H9 (cell line): ENCODE measurements at regions not wholly inside any gene's neighbourhood (a gene's known extent, or its start where the extent isn't known, plus 50 kb on each side); places are given as distances from the start of the nearest gene placed in this dataset.

Experiments
- DNase-seq: peaks from one replicate; pipeline ENCODE4 v3.0.0-alpha.2; 2017
- H2AFZ ChIP-seq: one replicate; pipeline ENCODE4 v1.6.1; 2013; ENCODE audit warnings: mild to moderate bottlenecking, low read length, control low read depth, moderate library complexity
- H2AK5ac ChIP-seq: 2 replicates; pipeline ENCODE4 v1.6.1; 2013; ENCODE audit warnings: low read length, control low read depth, mixed read lengths; ENCODE audit not compliant: insufficient read length
- H2BK120ac ChIP-seq: one replicate; pipeline ENCODE4 v1.6.1; 2013; ENCODE audit warnings: low read depth, mild to moderate bottlenecking, low read length, control low read depth, inconsistent platforms; ENCODE audit not compliant: poor library complexity, severe bottlenecking
- H2BK12ac ChIP-seq: 2 replicates; pipeline ENCODE4 v1.6.1; 2013; ENCODE audit warnings: low read length, control low read depth, mixed read lengths, low read depth; ENCODE audit not compliant: insufficient read length
- H2BK15ac ChIP-seq: 2 replicates; pipeline ENCODE4 v1.6.1; 2013; ENCODE audit warnings: low read depth, low read length, control low read depth
- H2BK20ac ChIP-seq: one replicate; pipeline ENCODE4 v1.6.1; 2013; ENCODE audit warnings: low read depth, mild to moderate bottlenecking, low read length, control low read depth, inconsistent platforms; ENCODE audit not compliant: poor library complexity, severe bottlenecking
- H2BK5ac ChIP-seq: 2 replicates; pipeline ENCODE4 v1.6.1; 2013; ENCODE audit warnings: low read length, control low read depth, mixed read lengths; ENCODE audit not compliant: insufficient read length
- H3K14ac ChIP-seq: 2 replicates; pipeline ENCODE4 v1.6.1; 2013; ENCODE audit warnings: low read length, control low read depth; ENCODE audit not compliant: insufficient read depth
- H3K18ac ChIP-seq: 2 replicates; pipeline ENCODE4 v1.6.1; 2013; ENCODE audit warnings: low read depth, mild to moderate bottlenecking, mixed read lengths, low read length, control low read depth; ENCODE audit not compliant: insufficient read length
- H3K23ac ChIP-seq: 2 replicates; pipeline ENCODE4 v1.6.1; 2013; ENCODE audit warnings: low read length, control low read depth, mixed read lengths, low read depth; ENCODE audit not compliant: insufficient read length
- H3K23me2 ChIP-seq: 2 replicates; pipeline ENCODE4 v1.6.1; 2013; ENCODE audit warnings: low read depth, mild to moderate bottlenecking, mixed read lengths, low read length, control low read depth; ENCODE audit not compliant: insufficient read length, poor library complexity, severe bottlenecking
- H3K27ac ChIP-seq: 2 replicates; pipeline ENCODE4 v1.5.1; 2013; ENCODE audit warnings: low read length, control low read depth, mixed read lengths, low read depth; ENCODE audit not compliant: insufficient read length
- H3K27me3 ChIP-seq: 2 replicates; pipeline ENCODE4 v1.6.1; 2013; ENCODE audit warnings: low read length, control low read depth, inconsistent platforms; ENCODE audit not compliant: insufficient read depth
- H3K4ac ChIP-seq: 2 replicates; pipeline ENCODE4 v1.6.1; 2013; ENCODE audit warnings: low read depth, mild to moderate bottlenecking, control low read depth, inconsistent platforms, low read length, moderate library complexity
- H3K4me1 ChIP-seq: 2 replicates; pipeline ENCODE4 v1.6.1; 2013; ENCODE audit warnings: low read length, control low read depth, inconsistent platforms; ENCODE audit not compliant: insufficient read depth
- H3K4me2 ChIP-seq: 2 replicates; pipeline ENCODE4 v1.6.1; 2013; ENCODE audit warnings: low read length, control low read depth, mixed read lengths; ENCODE audit not compliant: insufficient read length, insufficient read depth
- H3K56ac ChIP-seq: 2 replicates; pipeline ENCODE4 v1.6.1; 2013; ENCODE audit warnings: low read depth, mild to moderate bottlenecking, mixed read lengths, low read length, control low read depth; ENCODE audit not compliant: insufficient read length
- H3K79me1 ChIP-seq: 2 replicates; pipeline ENCODE4 v1.6.1; 2013; ENCODE audit warnings: low read depth, mild to moderate bottlenecking, moderate library complexity, low read length, control low read depth, inconsistent platforms; ENCODE audit not compliant: insufficient read depth, poor library complexity, severe bottlenecking
- H3K79me2 ChIP-seq: 2 replicates; pipeline ENCODE4 v1.6.1; 2013; ENCODE audit warnings: low read length, control low read depth, inconsistent platforms; ENCODE audit not compliant: insufficient read depth
- H3K9ac ChIP-seq: 2 replicates; pipeline ENCODE4 v1.6.1; 2013; ENCODE audit warnings: low read length, control low read depth, mixed read lengths; ENCODE audit not compliant: insufficient read length; ENCODE audit errors: extremely low read depth
- H3K9me3 ChIP-seq: one replicate; pipeline ENCODE4 v1.6.1; 2013; ENCODE audit warnings: low read depth, low read length, inconsistent platforms; ENCODE audit not compliant: control insufficient read depth
- H3T11ph ChIP-seq: one replicate; pipeline ENCODE4 v1.6.1; 2013; ENCODE audit warnings: mild to moderate bottlenecking, low read length, control low read depth, inconsistent platforms
- H4K20me1 ChIP-seq: one replicate; pipeline ENCODE4 v1.6.1; 2013; ENCODE audit not compliant: control insufficient read depth, insufficient read length, insufficient read depth
- H4K5ac ChIP-seq: 2 replicates; pipeline ENCODE4 v1.6.1; 2013; ENCODE audit warnings: low read depth, mild to moderate bottlenecking, mixed read lengths, low read length, control low read depth; ENCODE audit not compliant: insufficient read length
- H4K8ac ChIP-seq: replicated peaks from 2 replicates; pipeline ENCODE4 v1.6.1; 2013; ENCODE audit warnings: low read length, control low read depth, mixed read lengths, low read depth; ENCODE audit not compliant: insufficient read length
- H4K91ac ChIP-seq: 2 replicates; pipeline ENCODE4 v1.6.1; 2013; ENCODE audit warnings: low read depth, mild to moderate bottlenecking, moderate library complexity, mixed read lengths, low read length, control low read depth; ENCODE audit not compliant: insufficient read length
- H3K27ac Mint-ChIP-seq, 3 experiments: 2 replicates in 2 of 3; 3 replicates in 1 of 3; pipeline ENCODE4 v1.8.0; 2020 to 2021; ENCODE audit warnings: mixed read lengths in 3 of 3, mild to moderate bottlenecking in 1 of 3, moderate library complexity in 1 of 3
- H3K27me3 Mint-ChIP-seq: 2 replicates; pipeline ENCODE4 v1.8.0; 2021; ENCODE audit warnings: low read depth, mild to moderate bottlenecking, moderate library complexity, mixed read lengths
- H3K36me3 Mint-ChIP-seq, 3 experiments: 2 replicates in 2 of 3; 3 replicates in 1 of 3; pipeline ENCODE4 v1.8.0; 2020 to 2021; ENCODE audit warnings: low read depth in 3 of 3, mixed read lengths in 3 of 3; ENCODE audit not compliant: insufficient read depth in 1 of 3
- H3K4me1 Mint-ChIP-seq, 2 experiments: 2 replicates each; pipeline ENCODE4 v1.8.0; 2020; ENCODE audit warnings: mixed read lengths in 2 of 2
- H3K4me3 Mint-ChIP-seq, 2 experiments: 2 replicates in 1 of 2; 3 replicates in 1 of 2; pipeline ENCODE4 v1.8.0; 2020 to 2021; ENCODE audit warnings: mild to moderate bottlenecking in 2 of 2, mixed read lengths in 2 of 2, moderate library complexity in 1 of 2
- H3K9me3 Mint-ChIP-seq, 2 experiments: 2 replicates in 1 of 2; 3 replicates in 1 of 2; pipeline ENCODE4 v1.8.0; 2020; ENCODE audit warnings: mild to moderate bottlenecking in 2 of 2, mixed read lengths in 2 of 2, moderate library complexity in 1 of 2
- WGBS: extraction: QIAGEN DNeasy Blood & Tissue Kit; methylation state at CpG from one replicate; pipeline ENCODE4 v1.1.7; 2013; ENCODE audit warnings: missing lambda C conversion rate, low lambda C conversion rate, mixed read lengths; ENCODE audit not compliant: insufficient read length; ENCODE audit errors: extremely low coverage; 5-methylcytosine and 5-hydroxymethylcytosine counted together
- TF ChIP-seq, protein P1 (sequence below): fragments of 200-600 bp; sonication (generic); conservative IDR thresholded peaks from 3 replicates; pipeline ENCODE4 v1.8.0; 2021; ENCODE audit warnings: antibody characterized with exemption, mild to moderate bottlenecking

DNA sequence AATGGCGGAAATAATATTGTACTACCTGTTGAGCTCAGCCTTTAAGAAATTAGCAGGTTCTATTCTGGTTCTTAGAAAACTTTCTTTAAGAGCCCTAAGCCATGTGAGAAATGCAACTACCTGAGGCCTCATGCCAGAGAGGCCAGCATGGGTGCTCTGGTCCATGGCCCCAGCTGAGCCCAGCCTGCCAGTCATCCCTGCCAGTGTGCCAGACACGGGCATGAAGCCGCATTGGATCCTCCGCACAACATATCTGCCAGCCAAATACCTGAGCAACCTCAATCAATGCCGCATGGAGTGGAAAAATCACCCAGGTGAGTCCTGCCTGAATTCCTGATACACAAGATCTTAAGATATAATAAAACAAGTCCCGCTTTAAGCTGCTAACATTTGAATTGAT is 91.8 kb downstream of the C21orf91 start:
- Mint-ChIP-seq H3K4me3 (no peak overlapping the region), H3K36me3 (no peaks in the 10 kb centered on the region; a peak in 2 of 7 replicates), H3K9me3 (peaks cover 5 to 8% of the 10 kb centered on the region in 2 experiments; a peak in 4 of 5 replicates), H3K27ac (no peak overlapping the region), H3K27me3 (no peaks in the 10 kb centered on the region), H3K4me1 (no peaks in the 10 kb centered on the region)
- Histone ChIP-seq H3T11ph (no peak overlapping the region), H2AFZ (no peak overlapping the region), H2BK20ac (no peak overlapping the region), H2BK15ac (no peak overlapping the region), H3K27ac (no peak overlapping the region), H4K8ac (no peak overlapping the region), H3K14ac (no peak overlapping the region), H3K18ac (no peak overlapping the region), H3K9ac (no peak overlapping the region), H2BK12ac (no peak overlapping the region), H3K4ac (no peak overlapping the region), H3K23me2 (no peaks in the 10 kb centered on the region), H3K4me1 (no peaks in the 10 kb centered on the region), H3K4me2 (no peak overlapping the region), H3K27me3 (no peaks in the 10 kb centered on the region), H2BK5ac (no peak overlapping the region), H2AK5ac (no peak overlapping the region), H4K91ac (no peak overlapping the region), H3K79me1 (no peaks in the 10 kb centered on the region), H3K79me2 (no peaks in the 10 kb centered on the region), H3K23ac (no peak overlapping the region), H4K20me1 (no peaks in the 10 kb centered on the region), H4K5ac (no peak overlapping the region), H3K9me3 (no peaks in the 10 kb centered on the region), H3K56ac (no peak overlapping the region), H2BK120ac (no peak overlapping the region)
- no CpG with 5 or more reads among the region's 6 CpGs for WGBS
- TF ChIP-seq, protein P1, sequence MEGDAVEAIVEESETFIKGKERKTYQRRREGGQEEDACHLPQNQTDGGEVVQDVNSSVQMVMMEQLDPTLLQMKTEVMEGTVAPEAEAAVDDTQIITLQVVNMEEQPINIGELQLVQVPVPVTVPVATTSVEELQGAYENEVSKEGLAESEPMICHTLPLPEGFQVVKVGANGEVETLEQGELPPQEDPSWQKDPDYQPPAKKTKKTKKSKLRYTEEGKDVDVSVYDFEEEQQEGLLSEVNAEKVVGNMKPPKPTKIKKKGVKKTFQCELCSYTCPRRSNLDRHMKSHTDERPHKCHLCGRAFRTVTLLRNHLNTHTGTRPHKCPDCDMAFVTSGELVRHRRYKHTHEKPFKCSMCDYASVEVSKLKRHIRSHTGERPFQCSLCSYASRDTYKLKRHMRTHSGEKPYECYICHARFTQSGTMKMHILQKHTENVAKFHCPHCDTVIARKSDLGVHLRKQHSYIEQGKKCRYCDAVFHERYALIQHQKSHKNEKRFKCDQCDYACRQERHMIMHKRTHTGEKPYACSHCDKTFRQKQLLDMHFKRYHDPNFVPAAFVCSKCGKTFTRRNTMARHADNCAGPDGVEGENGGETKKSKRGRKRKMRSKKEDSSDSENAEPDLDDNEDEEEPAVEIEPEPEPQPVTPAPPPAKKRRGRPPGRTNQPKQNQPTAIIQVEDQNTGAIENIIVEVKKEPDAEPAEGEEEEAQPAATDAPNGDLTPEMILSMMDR, result no peak
- DNase-seq, result no peak
